Activated CD4-positive, CD25-positive, alpha-beta regulatory T cell treated with anti-CD3 and anti-CD28 coated beads, Interleukin-2, amount 50 U/mL, for 72 hours (primary cell): ENCODE measurements at regions not wholly inside any gene's neighbourhood (a gene's known extent, or its start where the extent isn't known, plus 50 kb on each side); places are given as distances from the start of the nearest gene placed in this dataset.

ENCODE experiments used
- DNase-seq: peaks from one replicate; pipeline ENCODE4 v3.0.0; 2021

GRCh38 chr10:44020322-44021111 lies 364.4 kb downstream of the CXCL12 start:
- DNase-seq = no peak

GRCh38 chr10:44017483-44018145 lies 367.3 kb downstream of the CXCL12 start:
- DNase-seq = no peak

- no peak for DNase-seq
These were observed 368.1 kb downstream of the CXCL12 start for GRCh38 chr10:44016589-44017482.

GRCh38 chr10:44015702-44016500 lies 367.2 kb upstream of the ZNF32 start:
- DNase-seq = no peak

GRCh38 chr10:44014644-44015250 lies 366.1 kb upstream of the ZNF32 start:
- DNase-seq = no peak

- DNase-seq = no peak
These were observed 365.3 kb upstream of the ZNF32 start for GRCh38 chr10:44013981-44014380.

GRCh38 chr10:44012921-44013320 lies 364.2 kb upstream of the ZNF32 start:
- no peak for DNase-seq

- DNase-seq = no peak
These were observed 362.9 kb upstream of the ZNF32 start for GRCh38 chr10:44011603-44011981.

GRCh38 chr10:44010873-44011602 lies 362.4 kb upstream of the ZNF32 start:
- no peak for DNase-seq

- DNase-seq = no peak
These were observed 361.4 kb upstream of the ZNF32 start for GRCh38 chr10:44009891-44010632.

- DNase-seq = no peak
These were observed 360.4 kb upstream of the ZNF32 start for GRCh38 chr10:44008917-44009709.

- DNase-seq = no peak
These were observed 359.7 kb upstream of the ZNF32 start for GRCh38 chr10:44008270-44008916.

- no peak for DNase-seq
These were observed 358.1 kb upstream of the ZNF32 start for GRCh38 chr10:44006771-44007170.

GRCh38 chr10:44005788-44006099 lies 357.1 kb upstream of the ZNF32 start:
- DNase-seq = no peak

- no peak for DNase-seq
These were observed 356.5 kb upstream of the ZNF32 start for GRCh38 chr10:44004913-44005787.

- DNase-seq = no peak
These were observed 349.5 kb upstream of the ZNF32 start for GRCh38 chr10:43998021-43998809.

- DNase-seq = no peak
These were observed 348.6 kb upstream of the ZNF32 start for GRCh38 chr10:43997330-43997729.

GRCh38 chr10:43994539-43994938 lies 345.9 kb upstream of the ZNF32 start:
- DNase-seq = no peak
